DOHH2 (cell line): ENCODE measurements at regions not wholly inside any gene's neighbourhood (a gene's known extent, or its start where the extent isn't known, plus 50 kb on each side); places are given as distances from the start of the nearest gene placed in this dataset.

Experiments used
- H3F3A ChIP-seq: fragments of 200-600 bp; sonication (generic), shearing (Covaris generic); 2 replicates; pipeline ENCODE4 v1.6.0; 2016; ENCODE audit warnings: antibody characterized with exemption, mild to moderate bottlenecking; ENCODE audit not compliant: control insufficient read depth, insufficient read depth
- H3K27ac ChIP-seq: fragments of 200-600 bp; sonication (generic); 2 replicates; pipeline ENCODE4 v1.5.1; 2014; ENCODE audit warnings: low read depth, mild to moderate bottlenecking, low read length, moderate library complexity
- H3K27me3 ChIP-seq: fragments of 200-600 bp; sonication (generic); 2 replicates; pipeline ENCODE4 v1.6.1; 2014; ENCODE audit warnings: mild to moderate bottlenecking, low read length, mixed read lengths; ENCODE audit not compliant: control insufficient read depth
- H3K36me3 ChIP-seq: fragments of 200-600 bp; sonication (generic); 2 replicates; pipeline ENCODE4 v1.6.1; 2014; ENCODE audit warnings: mild to moderate bottlenecking, low read length, moderate library complexity, mixed read lengths; ENCODE audit not compliant: control insufficient read depth
- H3K4me1 ChIP-seq: fragments of 200-600 bp; sonication (generic); 2 replicates; pipeline ENCODE4 v1.6.1; 2014; ENCODE audit warnings: mild to moderate bottlenecking, low read length, mixed read lengths; ENCODE audit not compliant: control insufficient read depth
- H3K4me2 ChIP-seq: fragments of 200-600 bp; sonication (generic); 2 replicates; pipeline ENCODE4 v1.6.0; 2014; ENCODE audit warnings: mild to moderate bottlenecking, low read length, moderate library complexity
- H3K4me3 ChIP-seq: fragments of 200-600 bp; sonication (generic); 2 replicates; pipeline ENCODE4 v1.5.1; 2014; ENCODE audit warnings: mild to moderate bottlenecking, low read length, mixed read lengths
- H3K79me2 ChIP-seq: fragments of 200-600 bp; sonication (generic); 2 replicates; pipeline ENCODE4 v1.6.1; 2014; ENCODE audit warnings: mild to moderate bottlenecking, low read length, mixed read lengths; ENCODE audit not compliant: control insufficient read depth
- H3K9me2 ChIP-seq: fragments of 200-600 bp; sonication (generic); replicated peaks from 2 replicates; pipeline ENCODE4 v1.6.1; 2014; ENCODE audit warnings: mild to moderate bottlenecking, low read length, mixed read lengths; ENCODE audit not compliant: control insufficient read depth
- H3K9me3 ChIP-seq: fragments of 200-600 bp; sonication (generic); 2 replicates; pipeline ENCODE4 v1.6.1; 2014; ENCODE audit warnings: antibody characterized with exemption, low read length, mixed read lengths; ENCODE audit not compliant: control insufficient read depth, insufficient read depth
- H4K20me1 ChIP-seq: fragments of 200-600 bp; sonication (generic); 2 replicates; pipeline ENCODE4 v1.6.0; 2014; ENCODE audit warnings: low read depth, mild to moderate bottlenecking, antibody characterized with exemption, low read length, moderate library complexity; ENCODE audit not compliant: control insufficient read depth, insufficient read depth
- CTCF ChIP-seq: fragments of 200-600 bp; sonication (generic); IDR thresholded peaks from one replicate; pipeline ENCODE4 v1.5.1; 2014; ENCODE audit warnings: antibody characterized with exemption, mild to moderate bottlenecking, low read depth, low read length; ENCODE audit not compliant: poor library complexity, severe bottlenecking
- EZH2phosphoT487 ChIP-seq: fragments of 200-600 bp; sonication (generic); IDR thresholded peaks from 2 replicates; pipeline ENCODE4 v1.6.1; 2017; ENCODE audit warnings: borderline replicate concordance, mild to moderate bottlenecking, antibody characterized with exemption, low read length, moderate library complexity, mixed read lengths

GRCh38 chr13:44098559-44098958 is 218.9 kb downstream of the LACC1 start:
- H3K79me2 ChIP-seq: no peaks in the 10 kb centered on the region
- peaks cover 3% of the 10 kb centered on the region; the same call in 1 of the 2 replicates for H3K9me3 ChIP-seq
- H3K9me2 ChIP-seq: no peaks in the 10 kb centered on the region
- no peaks in the 10 kb centered on the region for H3K4me1 ChIP-seq
- H3K36me3 ChIP-seq: no peaks in the 10 kb centered on the region
- TF ChIP-seq CTCF (no peak), EZH2phosphoT487 (no peak)
- H3K4me3 ChIP-seq: no peak overlapping the region
- H3K4me2 ChIP-seq: no peak overlapping the region
- H3F3A ChIP-seq: no peaks in the 10 kb centered on the region
- no peaks in the 10 kb centered on the region for H3K27me3 ChIP-seq
- no peaks in the 10 kb centered on the region for H4K20me1 ChIP-seq
- H3K27ac ChIP-seq: no peak overlapping the region

GRCh38 chr13:44101347-44102083 is 221.8 kb downstream of the LACC1 start:
- H3K27ac ChIP-seq: no peak overlapping the region
- H3K9me3 ChIP-seq: peaks cover 3% of the 10 kb centered on the region
- no peak overlapping the region for H3K4me2 ChIP-seq
- H3K4me1 ChIP-seq: no peaks in the 10 kb centered on the region
- H3K27me3 ChIP-seq: no peaks in the 10 kb centered on the region
- TF ChIP-seq EZH2phosphoT487: no peak
- no peak for TF ChIP-seq CTCF
- no peaks in the 10 kb centered on the region for H3K36me3 ChIP-seq
- H3K9me2 ChIP-seq: no peaks in the 10 kb centered on the region
- H3K79me2 ChIP-seq: no peaks in the 10 kb centered on the region
- H3F3A ChIP-seq: no peaks in the 10 kb centered on the region
- no peak overlapping the region for H3K4me3 ChIP-seq
- H4K20me1 ChIP-seq: no peaks in the 10 kb centered on the region

GRCh38 chr13:44103429-44104196 is 223.9 kb downstream of the LACC1 start:
- no peaks in the 10 kb centered on the region for H3K4me1 ChIP-seq
- H3K9me2 ChIP-seq: no peaks in the 10 kb centered on the region
- H3F3A ChIP-seq: no peaks in the 10 kb centered on the region
- no peaks in the 10 kb centered on the region for H3K27me3 ChIP-seq
- H3K9me3 ChIP-seq: peaks cover 3% of the 10 kb centered on the region
- H3K27ac ChIP-seq: no peak overlapping the region
- TF ChIP-seq CTCF: no peak
- TF ChIP-seq EZH2phosphoT487: no peak
- H3K4me3 ChIP-seq: no peak overlapping the region
- no peaks in the 10 kb centered on the region for H4K20me1 ChIP-seq
- no peaks in the 10 kb centered on the region for H3K79me2 ChIP-seq
- H3K4me2 ChIP-seq: no peak overlapping the region
- no peaks in the 10 kb centered on the region for H3K36me3 ChIP-seq
